ENCODE measurements at regions not wholly inside any gene's neighbourhood (a gene's known extent, or its start where the extent isn't known, plus 50 kb on each side); places are given as distances from the start of the nearest gene placed in this dataset.

DNA sequence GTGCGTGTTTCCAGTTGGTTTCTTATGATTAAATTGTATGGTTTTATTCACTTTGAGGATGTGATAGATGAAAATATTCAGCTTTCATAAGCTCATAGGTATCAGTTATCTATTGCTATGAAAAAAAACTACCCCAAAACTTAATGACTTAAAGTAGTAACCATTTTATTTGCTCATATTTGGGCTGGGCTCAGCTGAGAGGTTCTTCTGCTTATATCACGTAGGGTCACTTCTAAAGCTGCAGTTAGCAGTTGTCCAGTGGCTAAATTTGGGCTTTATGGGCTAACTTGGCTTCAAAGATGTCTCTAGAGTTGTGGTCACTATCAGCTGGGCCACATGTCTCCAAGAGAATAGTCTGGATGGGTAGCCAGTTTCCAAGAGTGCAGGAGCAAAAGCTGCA lies 206.4 kb upstream of the LYPLAL1 start:
- Histone ChIP-seq H3K4me3 (no peak overlapping the region), H3K36me3 (no peaks in the 10 kb centered on the region), H3K27me3 (no peaks in the 10 kb centered on the region), H3K4me1 (no peaks in the 10 kb centered on the region), H3K9me3 (no peaks in the 10 kb centered on the region), H3K27ac (no peak overlapping the region)
- TF ChIP-seq, protein P1, sequence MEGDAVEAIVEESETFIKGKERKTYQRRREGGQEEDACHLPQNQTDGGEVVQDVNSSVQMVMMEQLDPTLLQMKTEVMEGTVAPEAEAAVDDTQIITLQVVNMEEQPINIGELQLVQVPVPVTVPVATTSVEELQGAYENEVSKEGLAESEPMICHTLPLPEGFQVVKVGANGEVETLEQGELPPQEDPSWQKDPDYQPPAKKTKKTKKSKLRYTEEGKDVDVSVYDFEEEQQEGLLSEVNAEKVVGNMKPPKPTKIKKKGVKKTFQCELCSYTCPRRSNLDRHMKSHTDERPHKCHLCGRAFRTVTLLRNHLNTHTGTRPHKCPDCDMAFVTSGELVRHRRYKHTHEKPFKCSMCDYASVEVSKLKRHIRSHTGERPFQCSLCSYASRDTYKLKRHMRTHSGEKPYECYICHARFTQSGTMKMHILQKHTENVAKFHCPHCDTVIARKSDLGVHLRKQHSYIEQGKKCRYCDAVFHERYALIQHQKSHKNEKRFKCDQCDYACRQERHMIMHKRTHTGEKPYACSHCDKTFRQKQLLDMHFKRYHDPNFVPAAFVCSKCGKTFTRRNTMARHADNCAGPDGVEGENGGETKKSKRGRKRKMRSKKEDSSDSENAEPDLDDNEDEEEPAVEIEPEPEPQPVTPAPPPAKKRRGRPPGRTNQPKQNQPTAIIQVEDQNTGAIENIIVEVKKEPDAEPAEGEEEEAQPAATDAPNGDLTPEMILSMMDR (IDR thresholded peaks at IDR 0.05), result no peak
- intact Hi-C loops (cut with DNase I), result no loop called here
- no peak for DNase-seq
- no peak for ATAC-seq

DNA sequence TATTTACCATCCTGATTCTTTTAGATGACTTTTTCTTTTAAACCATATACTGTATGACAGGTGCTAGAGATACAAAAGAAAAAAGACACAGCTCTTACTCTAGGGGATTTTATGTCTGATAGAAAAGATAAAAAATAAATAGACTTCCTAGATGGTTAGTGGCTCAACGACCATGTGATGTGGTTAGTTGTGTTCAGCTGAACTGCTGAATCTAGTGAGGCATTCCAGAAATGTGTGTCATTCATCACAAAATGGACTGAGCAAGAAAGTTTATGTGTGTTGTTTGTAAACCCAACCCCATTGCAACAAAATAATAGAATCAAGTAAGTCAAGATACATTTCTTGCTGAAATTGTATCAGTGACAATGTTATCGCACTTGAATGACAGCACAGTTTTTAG lies 205.8 kb upstream of the LYPLAL1 start:
- no peaks in the 10 kb centered on the region for H3K36me3 ChIP-seq
- ATAC-seq (no peak), DNase-seq (no peak)
- H3K27me3 ChIP-seq, result no peaks in the 10 kb centered on the region
- intact Hi-C loops (cut with DNase I), result no loop called here
- H3K4me1 ChIP-seq, result no peaks in the 10 kb centered on the region
- TF ChIP-seq, protein P1 (IDR thresholded peaks at IDR 0.05), result no peak
- H3K9me3 ChIP-seq, result no peaks in the 10 kb centered on the region
- H3K4me3 ChIP-seq, result no peak overlapping the region
- no peak overlapping the region for H3K27ac ChIP-seq

DNA sequence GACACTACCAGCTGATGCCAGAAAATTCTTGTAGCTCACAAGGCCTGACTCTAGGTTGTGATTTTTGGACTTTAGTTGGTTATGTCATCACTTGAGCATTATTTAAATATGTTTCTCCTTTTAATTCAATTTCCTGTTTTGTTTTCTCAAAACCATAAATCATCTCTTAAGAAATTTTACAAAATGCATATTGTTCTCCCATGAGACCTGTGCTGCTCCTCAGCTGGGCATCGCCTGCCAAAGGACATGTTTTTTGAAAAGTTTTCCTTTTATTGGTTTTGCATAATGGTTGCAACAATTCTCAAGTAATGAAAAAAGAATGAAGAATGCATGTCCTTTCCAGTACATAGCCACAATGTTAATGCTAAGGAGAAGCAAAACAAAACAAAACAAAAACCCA lies 204.7 kb upstream of the LYPLAL1 start:
- TF ChIP-seq, protein P1 (IDR thresholded peaks at IDR 0.05), result no peak
- no peak for DNase-seq
- H3K27me3 ChIP-seq, result no peaks in the 10 kb centered on the region
- no peak for ATAC-seq
- intact Hi-C loops (cut with DNase I), result no loop called here
- H3K4me3 ChIP-seq, result no peak overlapping the region
- H3K36me3 ChIP-seq, result no peaks in the 10 kb centered on the region
- H3K4me1 ChIP-seq, result no peaks in the 10 kb centered on the region
- no peak overlapping the region for H3K27ac ChIP-seq
- H3K9me3 ChIP-seq, result no peaks in the 10 kb centered on the region

DNA sequence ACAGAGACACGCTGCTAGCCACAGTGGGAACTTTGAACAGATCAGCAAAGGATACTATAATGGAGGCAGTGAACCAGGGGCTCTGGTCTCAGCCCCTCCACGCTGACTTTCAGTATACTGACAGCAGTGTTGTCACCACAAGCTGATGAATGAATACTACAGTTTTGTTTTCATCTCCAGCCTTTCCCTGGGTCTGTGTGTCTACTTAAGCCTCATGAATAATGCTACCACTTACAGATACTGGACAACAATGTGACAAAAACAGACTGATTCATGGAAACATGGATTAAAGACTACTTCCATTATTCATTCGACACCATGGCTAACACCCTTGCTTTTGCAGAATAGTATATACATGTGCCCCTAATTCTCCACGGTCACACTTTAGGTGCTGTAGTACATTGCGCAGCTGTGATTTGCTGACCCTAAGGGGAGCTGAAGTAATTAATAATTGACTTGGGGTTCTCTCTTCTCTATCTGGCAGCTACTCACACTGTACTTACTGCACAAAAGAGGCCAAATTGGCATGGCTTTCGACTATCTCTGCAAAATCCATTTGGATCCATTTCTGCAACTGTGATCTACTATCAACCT lies 203.2 kb upstream of the LYPLAL1 start:
- no peak overlapping the region for H3K27ac ChIP-seq
- DNase-seq (no peak), ATAC-seq (no peak)
- H3K9me3 ChIP-seq, result no peaks in the 10 kb centered on the region
- H3K4me1 ChIP-seq, result no peaks in the 10 kb centered on the region
- TF ChIP-seq, protein P1 (IDR thresholded peaks at IDR 0.05), result no peak
- H3K4me3 ChIP-seq, result no peak overlapping the region
- no peaks in the 10 kb centered on the region for H3K27me3 ChIP-seq
- H3K36me3 ChIP-seq, result no peaks in the 10 kb centered on the region
- intact Hi-C loops (cut with DNase I), result no loop called here

DNA sequence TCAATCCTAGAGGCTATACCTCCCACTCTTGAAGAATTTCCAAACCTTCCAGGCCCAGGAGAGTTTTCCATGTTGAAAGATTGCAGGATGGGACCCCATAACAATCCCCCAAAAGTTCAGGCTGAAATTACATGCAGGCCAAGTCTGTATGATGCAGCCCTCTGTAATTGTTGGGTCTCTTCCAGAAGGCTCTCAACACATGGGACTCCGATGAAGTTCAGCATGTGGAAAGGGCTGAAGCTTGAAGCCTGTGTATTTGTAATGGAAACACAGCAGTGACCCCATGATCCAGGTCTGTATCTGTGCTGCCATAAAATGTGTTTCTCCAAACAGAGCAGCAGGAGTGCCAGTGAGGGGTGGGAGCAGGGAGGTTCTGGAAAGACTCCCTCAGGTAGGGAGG lies 202.5 kb upstream of the LYPLAL1 start:
- TF ChIP-seq, protein P1 (IDR thresholded peaks at IDR 0.05), result no peak
- H3K27me3 ChIP-seq, result no peaks in the 10 kb centered on the region
- ATAC-seq (no peak), DNase-seq (no peak)
- no peaks in the 10 kb centered on the region for H3K4me1 ChIP-seq
- H3K4me3 ChIP-seq, result no peak overlapping the region
- H3K36me3 ChIP-seq, result no peaks in the 10 kb centered on the region
- no peaks in the 10 kb centered on the region for H3K9me3 ChIP-seq
- intact Hi-C loops (cut with DNase I), result no loop called here
- no peak overlapping the region for H3K27ac ChIP-seq

DNA sequence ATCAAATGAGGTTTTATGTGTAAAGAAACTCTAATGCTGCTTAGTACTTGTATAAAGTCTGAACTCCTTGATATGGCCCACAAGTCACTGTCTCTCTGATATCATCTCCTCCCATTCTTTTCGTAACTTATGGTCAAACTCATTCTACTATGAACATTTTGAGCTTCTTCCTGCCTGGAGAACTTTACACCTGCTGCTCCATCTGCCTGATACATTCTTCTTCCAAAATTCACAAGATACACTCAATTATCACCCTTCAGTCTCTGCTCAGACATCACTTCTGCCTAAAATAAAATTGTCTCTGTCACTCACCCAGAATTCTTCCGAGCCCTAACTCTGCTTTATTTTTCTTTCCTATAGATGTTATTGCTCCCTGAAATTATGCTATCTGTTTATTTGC lies 192.8 kb upstream of the LYPLAL1 start:
- no peaks in the 10 kb centered on the region for H3K9me3 ChIP-seq
- no peak overlapping the region for H3K27ac ChIP-seq
- TF ChIP-seq, protein P1 (IDR thresholded peaks at IDR 0.05), result no peak
- no peaks in the 10 kb centered on the region for H3K36me3 ChIP-seq
- no peaks in the 10 kb centered on the region for H3K27me3 ChIP-seq
- no peak overlapping the region for H3K4me3 ChIP-seq
- intact Hi-C loops (cut with DNase I), result no loop called here
- H3K4me1 ChIP-seq, result no peaks in the 10 kb centered on the region
- DNase-seq (no peak), ATAC-seq (no peak)
